Transverse colon (tissue), 4 donors: ENCODE measurements at regions not wholly inside any gene's neighbourhood (a gene's known extent, or its start where the extent isn't known, plus 50 kb on each side); places are given as distances from the start of the nearest gene placed in this dataset.

Experiments used
- CTCF ChIP-seq, 5 experiments: fragments of 200-600 bp in 3 of 5; fragments of 450-650 bp in 2 of 5; sonication (generic) in 3 of 5; IDR thresholded peaks; 1 replicate in 2 of 5; 2 replicates in 3 of 5; pipeline ENCODE4 v1.5.1; 2016 to 2017; ENCODE audit warnings: antibody characterized with exemption in 5 of 5, inconsistent platforms in 3 of 5, mild to moderate bottlenecking in 2 of 5, moderate library complexity in 1 of 5
- EP300 ChIP-seq: sonication (generic); formaldehyde crosslinking; IDR thresholded peaks from one replicate; pipeline ENCODE4 v1.6.1; 2017; ENCODE audit warnings: antibody characterized with exemption, low read depth
- POLR2AphosphoS5 ChIP-seq, 3 donors: sonication (generic); formaldehyde crosslinking; IDR thresholded peaks; one replicate each; pipeline ENCODE4 v1.6.1; 2016; ENCODE audit warnings: antibody characterized with exemption in 3 of 3

GRCh38 chr2:228559774-228560415 is 378.4 kb upstream of the SPHKAP start:
- TF ChIP-seq CTCF (IDR thresholded peaks at IDR 0.05), result no peak
- TF ChIP-seq EP300, result no peak
- TF ChIP-seq POLR2AphosphoS5 (IDR thresholded peaks at IDR 0.05), result no peak
